ENCODE measurements at regions not wholly inside any gene's neighbourhood (a gene's known extent, or its start where the extent isn't known, plus 50 kb on each side); places are given as distances from the start of the nearest gene placed in this dataset.

DNA sequence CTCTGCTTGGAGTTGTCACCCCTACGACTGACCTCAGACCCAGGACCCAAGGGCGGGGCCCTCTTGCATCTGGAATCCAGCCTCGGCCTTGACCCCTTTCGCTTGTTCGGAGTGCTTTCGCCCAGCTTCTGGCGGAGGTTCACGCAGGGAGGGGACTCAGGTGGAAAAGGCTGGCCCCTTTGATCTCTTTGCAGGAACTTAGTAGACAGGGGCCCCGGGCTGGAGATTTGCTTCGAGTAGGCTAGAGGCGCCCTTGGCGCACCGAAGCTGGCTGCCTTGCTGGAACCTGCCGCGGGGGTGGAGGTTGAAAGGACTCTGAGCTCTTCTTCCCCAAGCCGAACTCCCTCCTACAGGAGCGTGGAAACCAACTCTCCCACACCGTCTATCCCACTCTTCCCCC lies 255.1 kb downstream of the OTUD1 start:
- intact Hi-C loops (cut with DNase I, micrococcal nuclease): no loop called here
- H3K9me3 ChIP-seq (ENCODE audit: control insufficient read depth in 1 of 2, insufficient read depth in 1 of 2, low read length in 2 of 2): peaks cover 0 to 9% of the 10 kb centered on the region in 2 experiments
- H3K4me3 ChIP-seq (ENCODE audit: low read length): no peak overlapping the region
- TF ChIP-seq, protein P1, sequence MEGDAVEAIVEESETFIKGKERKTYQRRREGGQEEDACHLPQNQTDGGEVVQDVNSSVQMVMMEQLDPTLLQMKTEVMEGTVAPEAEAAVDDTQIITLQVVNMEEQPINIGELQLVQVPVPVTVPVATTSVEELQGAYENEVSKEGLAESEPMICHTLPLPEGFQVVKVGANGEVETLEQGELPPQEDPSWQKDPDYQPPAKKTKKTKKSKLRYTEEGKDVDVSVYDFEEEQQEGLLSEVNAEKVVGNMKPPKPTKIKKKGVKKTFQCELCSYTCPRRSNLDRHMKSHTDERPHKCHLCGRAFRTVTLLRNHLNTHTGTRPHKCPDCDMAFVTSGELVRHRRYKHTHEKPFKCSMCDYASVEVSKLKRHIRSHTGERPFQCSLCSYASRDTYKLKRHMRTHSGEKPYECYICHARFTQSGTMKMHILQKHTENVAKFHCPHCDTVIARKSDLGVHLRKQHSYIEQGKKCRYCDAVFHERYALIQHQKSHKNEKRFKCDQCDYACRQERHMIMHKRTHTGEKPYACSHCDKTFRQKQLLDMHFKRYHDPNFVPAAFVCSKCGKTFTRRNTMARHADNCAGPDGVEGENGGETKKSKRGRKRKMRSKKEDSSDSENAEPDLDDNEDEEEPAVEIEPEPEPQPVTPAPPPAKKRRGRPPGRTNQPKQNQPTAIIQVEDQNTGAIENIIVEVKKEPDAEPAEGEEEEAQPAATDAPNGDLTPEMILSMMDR (IDR thresholded peaks at IDR 0.05): no peak
- H3K36me3 ChIP-seq (ENCODE audit: insufficient read depth, low read length): no peaks in the 10 kb centered on the region
- CTCF ChIA-PET: no interaction called here
- H3K4me1 ChIP-seq (ENCODE audit: insufficient read depth, low read length): peaks cover 13% of the 10 kb centered on the region
- H3K4me1 Mint-ChIP-seq (ENCODE audit: low read depth): peaks cover 4% of the 10 kb centered on the region
- ATAC-seq (ENCODE audit: poor library complexity) (no peak), DNase-seq (no peak)
- no peak overlapping the region for H3K27ac Mint-ChIP-seq
- H3K4me3 Mint-ChIP-seq: peak overlapping the region; percentile 7
- no peak overlapping the region for H3K27ac ChIP-seq (ENCODE audit: low read depth in 1 of 2, low read length in 2 of 2)
- H3K27me3 Mint-ChIP-seq: peaks cover 77% of the 10 kb centered on the region
- no peaks in the 10 kb centered on the region for H3K9me3 Mint-ChIP-seq
- POLR2A ChIA-PET: no interaction called here
- peaks cover 30 to 60% of the 10 kb centered on the region in 2 experiments for H3K27me3 ChIP-seq (ENCODE audit: control insufficient read depth in 1 of 2, insufficient read depth in 2 of 2, low read length in 2 of 2)
- H3K36me3 Mint-ChIP-seq (ENCODE audit: low read depth): no peaks in the 10 kb centered on the region

DNA sequence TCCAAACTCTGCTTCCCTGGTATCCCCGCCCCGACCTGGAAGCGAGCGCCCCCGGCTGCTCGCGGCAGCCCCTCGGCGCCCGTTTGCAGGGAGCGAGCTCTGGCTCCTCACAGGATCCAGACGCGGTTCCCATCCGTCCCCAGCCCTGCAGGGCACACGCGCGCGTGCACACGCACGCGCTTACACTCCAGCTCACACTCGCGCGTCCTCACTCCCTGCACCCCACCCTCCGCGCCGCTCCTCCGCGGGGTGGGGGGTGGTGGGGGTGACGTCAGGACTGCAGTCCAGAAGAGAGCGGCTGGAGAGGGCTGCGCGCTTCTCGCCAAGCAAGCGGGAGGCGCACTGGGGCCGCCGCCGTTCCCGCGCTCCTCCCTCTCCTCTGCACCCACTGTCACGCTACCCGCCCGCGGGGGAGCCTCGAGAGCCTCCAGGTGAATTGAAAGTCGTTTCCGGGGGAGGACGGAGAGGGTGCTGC lies 255.6 kb downstream of the OTUD1 start:
- Histone ChIP-seq H3K27ac (ENCODE audit: low read depth in 1 of 2, low read length in 2 of 2) (no peak overlapping the region), H3K36me3 (ENCODE audit: insufficient read depth, low read length) (no peaks in the 10 kb centered on the region), H3K4me1 (ENCODE audit: insufficient read depth, low read length) (peaks cover 13% of the 10 kb centered on the region), H3K4me3 (ENCODE audit: low read length) (no peak overlapping the region), H3K27me3 (ENCODE audit: control insufficient read depth in 1 of 2, insufficient read depth in 2 of 2, low read length in 2 of 2) (peaks cover 30 to 62% of the 10 kb centered on the region in 2 experiments), H3K9me3 (ENCODE audit: control insufficient read depth in 1 of 2, insufficient read depth in 1 of 2, low read length in 2 of 2) (peaks cover 0 to 9% of the 10 kb centered on the region in 2 experiments)
- Mint-ChIP-seq H3K27ac (no peak overlapping the region), H3K36me3 (ENCODE audit: low read depth) (no peaks in the 10 kb centered on the region), H3K4me3 (peak overlapping the region; percentile 7), H3K9me3 (no peaks in the 10 kb centered on the region), H3K4me1 (ENCODE audit: low read depth) (peaks cover 4% of the 10 kb centered on the region), H3K27me3 (peaks cover 73% of the 10 kb centered on the region)
- ATAC-seq (ENCODE audit: poor library complexity) (no peak), DNase-seq (no peak)
- POLR2A ChIA-PET: no interaction called here
- TF ChIP-seq, protein P1 (IDR thresholded peaks at IDR 0.05): no peak
- intact Hi-C loops (cut with DNase I, micrococcal nuclease): no loop called here
- CTCF ChIA-PET: no interaction called here

DNA sequence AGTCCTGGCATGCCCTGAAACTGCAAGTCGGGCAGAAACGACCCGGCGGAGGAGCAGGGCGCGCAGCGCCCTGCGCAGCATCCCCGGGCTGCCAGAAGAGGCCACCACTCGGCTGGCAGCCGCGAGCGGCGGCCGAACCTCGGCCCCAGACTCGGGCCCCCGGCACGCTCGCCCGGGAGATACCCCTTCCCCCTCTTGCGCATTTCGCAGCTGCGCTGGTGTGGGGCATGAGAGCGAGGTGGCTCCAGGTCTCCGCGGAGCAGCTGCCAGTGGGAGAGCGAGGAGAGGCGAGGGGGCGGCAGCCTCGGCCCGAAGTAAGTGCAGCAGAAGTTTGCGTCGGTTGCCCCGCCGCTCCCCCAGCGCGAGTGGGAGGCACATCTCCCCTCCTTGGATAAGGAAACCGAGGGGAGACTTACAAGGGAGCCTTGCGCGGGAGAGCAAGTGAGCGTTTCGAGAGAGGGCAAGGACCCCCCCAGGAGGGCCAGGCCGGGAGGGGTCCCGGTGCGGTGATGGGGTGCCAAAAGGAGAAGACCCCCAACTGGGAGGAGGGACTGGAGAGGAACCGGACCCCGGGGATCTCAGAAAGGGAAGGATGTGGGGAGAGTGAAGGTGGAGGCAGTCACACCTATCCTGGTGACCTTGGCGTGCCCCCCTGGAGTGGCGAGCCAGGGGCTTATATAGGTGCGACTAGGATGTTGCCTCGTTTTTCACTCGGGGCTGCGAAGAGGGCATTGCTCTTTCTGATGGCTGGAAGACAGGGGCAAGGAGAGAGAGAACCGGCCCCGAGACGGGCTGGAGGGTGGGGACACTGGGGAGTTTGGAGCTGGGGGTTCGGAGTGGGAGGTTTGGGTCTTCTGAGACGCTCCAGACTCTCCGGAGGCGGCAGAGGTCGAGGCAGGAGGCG lies 256.3 kb downstream of the OTUD1 start:
- POLR2A ChIA-PET: no interaction called here
- Histone ChIP-seq H3K9me3 (ENCODE audit: control insufficient read depth in 1 of 2, insufficient read depth in 1 of 2, low read length in 2 of 2) (peaks cover 0 to 9% of the 10 kb centered on the region in 2 experiments), H3K36me3 (ENCODE audit: insufficient read depth, low read length) (no peaks in the 10 kb centered on the region), H3K4me3 (ENCODE audit: low read length) (no peak overlapping the region), H3K27me3 (ENCODE audit: control insufficient read depth in 1 of 2, insufficient read depth in 2 of 2, low read length in 2 of 2) (peaks cover 30 to 61% of the 10 kb centered on the region in 2 experiments), H3K27ac (ENCODE audit: low read depth in 1 of 2, low read length in 2 of 2) (no peak overlapping the region), H3K4me1 (ENCODE audit: insufficient read depth, low read length) (peaks cover 13% of the 10 kb centered on the region)
- H3K36me3 Mint-ChIP-seq (ENCODE audit: low read depth): no peaks in the 10 kb centered on the region
- peaks cover 74% of the 10 kb centered on the region for H3K27me3 Mint-ChIP-seq
- CTCF ChIA-PET: no interaction called here
- intact Hi-C loops (cut with DNase I, micrococcal nuclease): no loop called here
- H3K9me3 Mint-ChIP-seq: no peaks in the 10 kb centered on the region
- H3K4me3 Mint-ChIP-seq: peak overlapping the region; percentile 21
- H3K27ac Mint-ChIP-seq: no peak overlapping the region
- TF ChIP-seq, protein P1 (IDR thresholded peaks at IDR 0.05): no peak
- peaks cover 4% of the 10 kb centered on the region for H3K4me1 Mint-ChIP-seq (ENCODE audit: low read depth)
- ATAC-seq (ENCODE audit: poor library complexity) (no peak), DNase-seq (no peak)

Data from CD4-positive, alpha-beta T cell (primary cell).